GM12874 (cell line): ENCODE measurements at regions not wholly inside any gene's neighbourhood (a gene's known extent, or its start where the extent isn't known, plus 50 kb on each side); places are given as distances from the start of the nearest gene placed in this dataset.

ENCODE experiments used
- CTCF ChIP-seq: IDR thresholded peaks from 2 replicates; pipeline ENCODE4 v1.5.1; 2011; ENCODE audit warnings: low read depth, mild to moderate bottlenecking, control low read depth, low read length, moderate library complexity; ENCODE audit not compliant: insufficient read depth

- TF ChIP-seq CTCF = no peak
Measured at GRCh38 chr20:60634491-60635172, 617.4 kb upstream of the CDH4 start.

DNA sequence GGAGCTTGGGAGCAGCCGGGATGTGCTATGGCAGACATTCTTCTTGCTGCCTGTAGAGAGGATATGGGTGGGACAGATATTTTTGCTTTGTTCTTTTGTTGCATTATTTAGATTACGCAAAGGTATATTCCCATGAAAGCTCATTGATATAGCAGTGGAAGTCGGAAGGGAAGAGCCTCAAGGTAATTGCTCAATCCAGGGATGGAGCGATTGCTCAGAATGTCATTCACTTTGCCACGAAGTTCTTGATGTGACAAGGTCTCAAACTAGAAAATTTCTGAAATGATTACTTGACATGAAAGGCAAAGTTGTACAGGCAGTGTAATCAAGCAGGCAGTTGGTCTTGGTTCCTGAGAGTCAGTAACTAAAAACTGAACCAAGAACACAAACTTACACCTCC is 615.6 kb upstream of the CDH4 start:
- no peak for TF ChIP-seq CTCF

GRCh38 chr20:60637801-60638200 is 614.3 kb upstream of the CDH4 start:
- no peak for TF ChIP-seq CTCF

DNA sequence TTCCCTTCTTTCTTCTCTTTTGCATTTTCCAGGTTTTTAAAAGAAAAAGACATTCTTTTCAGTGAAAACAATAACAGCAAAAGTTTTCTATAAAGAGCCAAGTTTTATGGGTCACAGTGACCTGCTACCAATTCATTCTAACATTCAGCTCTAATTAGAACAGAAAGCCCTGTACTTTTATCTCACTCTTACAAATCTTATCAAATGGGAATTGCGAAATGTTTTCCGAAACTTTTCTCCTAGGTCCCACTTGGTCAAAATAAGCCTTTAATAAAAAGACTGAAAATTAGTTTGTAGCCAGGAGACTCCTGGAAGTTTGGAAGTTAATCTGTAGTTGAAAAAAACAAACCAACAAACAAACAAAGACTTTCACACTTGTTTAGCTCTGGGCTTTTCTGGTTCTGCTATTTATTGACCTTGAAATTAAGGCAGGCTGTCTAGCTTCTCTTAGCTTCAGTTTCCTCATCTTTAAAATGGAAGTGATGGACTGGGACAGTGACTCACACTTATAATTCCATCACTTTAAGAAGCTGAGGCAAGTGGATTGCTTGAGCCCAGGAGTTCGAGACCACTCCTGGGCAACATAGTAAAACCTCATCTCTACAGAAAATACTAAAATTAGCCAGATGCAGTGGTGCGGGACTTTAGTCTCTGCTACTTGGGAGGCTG is 613.5 kb upstream of the CDH4 start:
- TF ChIP-seq CTCF = no peak

GRCh38 chr20:60641879-60642447 is 610.1 kb upstream of the CDH4 start:
- TF ChIP-seq CTCF = no peak

DNA sequence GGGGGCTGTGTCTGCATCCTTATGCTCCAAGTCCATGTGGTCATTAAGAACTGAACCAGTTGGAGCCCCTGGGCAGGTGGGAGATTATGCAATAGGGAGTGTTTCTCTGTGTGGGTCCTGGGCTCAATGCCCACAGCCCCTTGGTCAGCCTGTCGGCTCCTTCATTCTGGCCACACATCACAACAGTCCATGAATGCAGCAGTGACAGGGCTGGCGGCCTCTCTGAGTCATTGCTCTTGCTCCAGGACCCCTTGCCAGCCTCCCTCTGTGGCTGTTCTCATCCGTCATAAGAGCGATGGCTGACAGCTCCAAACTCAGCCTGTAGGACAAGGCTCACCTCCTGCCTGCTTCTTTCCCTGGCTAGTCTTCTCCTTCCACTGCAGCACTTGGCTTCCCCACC is 609.5 kb upstream of the CDH4 start:
- TF ChIP-seq CTCF = no peak

DNA sequence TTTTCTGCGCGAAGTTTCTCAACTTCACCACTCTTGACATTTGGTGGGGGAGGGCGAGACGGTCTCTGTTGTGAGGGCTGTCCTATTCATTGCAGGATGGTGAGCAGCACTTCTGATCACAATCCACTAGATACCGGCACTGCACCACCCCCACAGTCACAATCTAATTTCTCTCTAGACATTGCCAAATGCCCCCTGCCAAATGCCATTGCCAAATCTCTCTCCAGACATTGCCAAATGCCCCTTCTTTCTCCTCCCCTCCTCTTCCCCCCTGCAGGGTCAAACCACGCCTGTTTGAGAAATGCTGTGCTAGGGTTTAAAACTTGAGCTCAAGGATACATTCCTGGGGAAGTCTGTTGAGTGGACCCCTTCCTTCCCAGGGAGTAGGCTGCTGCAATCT is 603.5 kb upstream of the CDH4 start:
- TF ChIP-seq CTCF = no peak
